ENCODE measurements at regions not wholly inside any gene's neighbourhood (a gene's known extent, or its start where the extent isn't known, plus 50 kb on each side); places are given as distances from the start of the nearest gene placed in this dataset.

GRCh38 chr1:80657707-80658106 lies 1143.0 kb upstream of the ADGRL2 start:
- no peak overlapping the region for H3K27ac ChIP-seq (ENCODE audit: low read length)
- no peak overlapping the region for H2AFZ ChIP-seq (ENCODE audit: low read depth, low read length)
- H3K9me2 ChIP-seq (ENCODE audit: insufficient read depth, low read length): no peaks in the 10 kb centered on the region
- H3K9ac ChIP-seq (ENCODE audit: low read length): no peak overlapping the region
- no peaks in the 10 kb centered on the region for H3K79me2 ChIP-seq (replicated peaks; ENCODE audit: insufficient read depth, low read length)
- no peaks in the 10 kb centered on the region for H3K36me3 ChIP-seq (ENCODE audit: insufficient read depth, low read length)
- H3K4me2 ChIP-seq (ENCODE audit: low read length): no peak overlapping the region
- H4K20me1 ChIP-seq (ENCODE audit: insufficient read depth): no peaks in the 10 kb centered on the region
- no peaks in the 10 kb centered on the region for H3K27me3 ChIP-seq (ENCODE audit: insufficient read depth, low read depth, low read length)
- H3K4me3 ChIP-seq (ENCODE audit: low read length): no peak overlapping the region
- TF ChIP-seq MXI1 (conservative IDR thresholded peaks at IDR 0.05; ENCODE audit: poor library complexity, severe bottlenecking) (no peak), POLR2AphosphoS5 (IDR thresholded peaks at IDR 0.05) (no peak), CTCF (IDR thresholded peaks at IDR 0.05; ENCODE audit: poor library complexity, severe bottlenecking) (no peak), RAD21 (conservative IDR thresholded peaks at IDR 0.05) (no peak), TAF1 (IDR thresholded peaks at IDR 0.05; ENCODE audit: low read depth) (no peak), SMC3 (conservative IDR thresholded peaks at IDR 0.05; ENCODE audit: poor library complexity) (no peak), REST (IDR thresholded peaks at IDR 0.05; ENCODE audit: borderline replicate concordance) (no peak), EP300 (conservative IDR thresholded peaks at IDR 0.05; ENCODE audit: poor library complexity, severe bottlenecking) (no peak), EZH2 (IDR thresholded peaks at IDR 0.05; ENCODE audit: borderline replicate concordance, insufficient read depth, low read length, poor library complexity, severe bottlenecking) (no peak)
- H3K9me3 ChIP-seq (ENCODE audit: low read length): no peaks in the 10 kb centered on the region
- no peaks in the 10 kb centered on the region for H3F3A ChIP-seq (ENCODE audit: insufficient read depth, low read length, poor library complexity, severe bottlenecking)

GRCh38 chr1:80657044-80657643 lies 1143.6 kb upstream of the ADGRL2 start:
- Histone ChIP-seq H3F3A (ENCODE audit: insufficient read depth, low read length, poor library complexity, severe bottlenecking) (no peaks in the 10 kb centered on the region), H3K9me2 (ENCODE audit: insufficient read depth, low read length) (no peaks in the 10 kb centered on the region), H4K20me1 (ENCODE audit: insufficient read depth) (no peaks in the 10 kb centered on the region), H3K79me2 (replicated peaks; ENCODE audit: insufficient read depth, low read length) (no peaks in the 10 kb centered on the region), H3K4me2 (ENCODE audit: low read length) (no peak overlapping the region), H3K27me3 (ENCODE audit: insufficient read depth, low read depth, low read length) (no peaks in the 10 kb centered on the region), H3K4me3 (ENCODE audit: low read length) (no peak overlapping the region), H3K36me3 (ENCODE audit: insufficient read depth, low read length) (no peaks in the 10 kb centered on the region), H3K27ac (ENCODE audit: low read length) (no peak overlapping the region), H3K9ac (ENCODE audit: low read length) (no peak overlapping the region), H2AFZ (ENCODE audit: low read depth, low read length) (no peak overlapping the region), H3K9me3 (ENCODE audit: low read length) (no peaks in the 10 kb centered on the region)
- no peak for TF ChIP-seq REST (IDR thresholded peaks at IDR 0.05; ENCODE audit: borderline replicate concordance)
- TF ChIP-seq EP300 (conservative IDR thresholded peaks at IDR 0.05; ENCODE audit: poor library complexity, severe bottlenecking): no peak
- TF ChIP-seq CTCF (IDR thresholded peaks at IDR 0.05; ENCODE audit: poor library complexity, severe bottlenecking): no peak
- TF ChIP-seq RAD21 (conservative IDR thresholded peaks at IDR 0.05): no peak
- TF ChIP-seq MXI1 (conservative IDR thresholded peaks at IDR 0.05; ENCODE audit: poor library complexity, severe bottlenecking): no peak
- TF ChIP-seq SMC3 (conservative IDR thresholded peaks at IDR 0.05; ENCODE audit: poor library complexity): no peak
- TF ChIP-seq POLR2AphosphoS5 (IDR thresholded peaks at IDR 0.05): no peak
- no peak for TF ChIP-seq TAF1 (IDR thresholded peaks at IDR 0.05; ENCODE audit: low read depth)
- no peak for TF ChIP-seq EZH2 (IDR thresholded peaks at IDR 0.05; ENCODE audit: borderline replicate concordance, insufficient read depth, low read length, poor library complexity, severe bottlenecking)

Measured in neural cell (in vitro differentiated cells).